Stimulated activated CD8-positive, alpha-beta memory T cell treated with anti-CD3 and anti-CD28 coated beads, Interleukin-15, amount 100 ng/mL, for 1 hour (primary cell): ENCODE measurements at regions not wholly inside any gene's neighbourhood (a gene's known extent, or its start where the extent isn't known, plus 50 kb on each side); places are given as distances from the start of the nearest gene placed in this dataset.

Source experiments
- DNase-seq: peaks from one replicate; pipeline ENCODE4 v3.0.0-alpha.2; 2020; ENCODE audit warnings: low read depth

GRCh38 chr4:36719425-36719824 lies 438.0 kb downstream of the DTHD1 start:
- DNase-seq = no peak

- no peak for DNase-seq
Measured at GRCh38 chr4:36722986-36723385, 441.6 kb downstream of the DTHD1 start.

GRCh38 chr4:36734334-36734733 lies 452.9 kb downstream of the DTHD1 start:
- DNase-seq = no peak

GRCh38 chr4:36737691-36738090 lies 456.3 kb downstream of the DTHD1 start:
- DNase-seq = no peak

- no peak for DNase-seq
Measured at GRCh38 chr4:36740796-36741310, 459.4 kb downstream of the DTHD1 start.

GRCh38 chr4:36747277-36748129 lies 466.1 kb downstream of the DTHD1 start:
- DNase-seq = no peak

- no peak for DNase-seq
Measured at GRCh38 chr4:36753048-36753447, 471.6 kb downstream of the DTHD1 start.

- no peak for DNase-seq
Measured at GRCh38 chr4:36757580-36758311, 476.3 kb downstream of the DTHD1 start.

GRCh38 chr4:36758312-36759178 lies 477.1 kb downstream of the DTHD1 start:
- DNase-seq = no peak

GRCh38 chr4:36761607-36762006 lies 480.2 kb downstream of the DTHD1 start:
- no peak for DNase-seq

GRCh38 chr4:36763814-36764213 lies 480.7 kb upstream of the NWD2 start:
- DNase-seq = no peak

GRCh38 chr4:36767596-36767995 lies 476.9 kb upstream of the NWD2 start:
- DNase-seq = no peak

GRCh38 chr4:36771411-36772153 lies 473.0 kb upstream of the NWD2 start:
- DNase-seq = no peak

- DNase-seq = no peak
Measured at GRCh38 chr4:36772154-36772516, 472.4 kb upstream of the NWD2 start.

- no peak for DNase-seq
Measured at GRCh38 chr4:36773467-36773866, 471.1 kb upstream of the NWD2 start.

GRCh38 chr4:36775544-36775943 lies 469.0 kb upstream of the NWD2 start:
- no peak for DNase-seq

- no peak for DNase-seq
Measured at GRCh38 chr4:36779601-36780000, 464.9 kb upstream of the NWD2 start.

- no peak for DNase-seq
Measured at GRCh38 chr4:36785973-36786372, 458.6 kb upstream of the NWD2 start.

GRCh38 chr4:36786519-36786918 lies 458.0 kb upstream of the NWD2 start:
- DNase-seq = no peak

GRCh38 chr4:36794716-36795115 lies 449.8 kb upstream of the NWD2 start:
- DNase-seq = no peak

- no peak for DNase-seq
Measured at GRCh38 chr4:36812149-36812548, 432.4 kb upstream of the NWD2 start.

- no peak for DNase-seq
Measured at GRCh38 chr4:36815536-36815935, 429.0 kb upstream of the NWD2 start.
